ENCODE measurements at regions not wholly inside any gene's neighbourhood (a gene's known extent, or its start where the extent isn't known, plus 50 kb on each side); places are given as distances from the start of the nearest gene placed in this dataset.

- no peak for DNase-seq (ENCODE audit: low spot score)
These were observed 93.6 kb upstream of the ZNF507 start for GRCh38 chr19:32251634-32252332.

GRCh38 chr19:32252333-32252669, 93.1 kb upstream of the ZNF507 start:
- DNase-seq (ENCODE audit: low spot score): no peak

DNA sequence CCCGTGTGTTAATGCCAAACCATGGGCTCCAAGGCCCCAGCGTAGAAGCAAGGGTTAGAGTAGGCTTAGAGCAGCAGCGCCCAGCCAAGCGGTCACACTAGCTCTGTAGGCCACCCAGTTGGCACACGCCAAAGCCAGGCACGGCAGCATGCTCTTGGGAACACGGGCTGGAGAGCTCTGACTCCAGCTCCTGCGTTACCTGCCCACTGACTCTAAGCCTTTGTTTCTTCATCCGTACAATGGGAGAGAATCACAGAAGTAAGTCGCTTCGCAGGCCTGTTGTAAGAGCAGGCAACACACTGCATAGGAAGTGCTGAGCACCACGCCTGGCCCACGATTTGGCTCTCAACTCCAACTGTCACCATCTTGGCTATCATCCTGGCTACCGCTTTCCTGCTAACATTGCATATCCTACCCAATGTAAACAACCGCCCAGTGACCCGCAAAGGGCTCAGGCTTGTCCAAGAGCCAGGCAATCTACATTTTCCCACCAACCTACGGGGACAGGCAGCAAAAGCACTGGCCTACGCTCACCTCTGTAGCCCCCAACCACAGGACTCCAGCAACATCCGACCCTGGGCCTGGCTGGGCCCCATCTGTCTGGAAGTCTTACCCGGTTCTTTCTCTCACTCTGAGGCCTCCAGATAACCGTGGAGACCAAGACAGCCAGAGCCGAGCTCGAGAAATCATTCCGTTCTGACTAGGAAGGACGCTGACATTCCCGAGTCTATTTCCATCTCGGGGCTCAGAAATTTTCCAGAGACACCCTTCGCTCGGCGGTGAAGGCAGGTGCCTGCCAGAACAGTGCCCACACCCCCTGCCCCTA, 91.5 kb upstream of the ZNF507 start:
- no peak for DNase-seq (ENCODE audit: low spot score)

- DNase-seq (ENCODE audit: low spot score): no peak
These were observed 90.9 kb upstream of the ZNF507 start for GRCh38 chr19:32254509-32254890.

DNA sequence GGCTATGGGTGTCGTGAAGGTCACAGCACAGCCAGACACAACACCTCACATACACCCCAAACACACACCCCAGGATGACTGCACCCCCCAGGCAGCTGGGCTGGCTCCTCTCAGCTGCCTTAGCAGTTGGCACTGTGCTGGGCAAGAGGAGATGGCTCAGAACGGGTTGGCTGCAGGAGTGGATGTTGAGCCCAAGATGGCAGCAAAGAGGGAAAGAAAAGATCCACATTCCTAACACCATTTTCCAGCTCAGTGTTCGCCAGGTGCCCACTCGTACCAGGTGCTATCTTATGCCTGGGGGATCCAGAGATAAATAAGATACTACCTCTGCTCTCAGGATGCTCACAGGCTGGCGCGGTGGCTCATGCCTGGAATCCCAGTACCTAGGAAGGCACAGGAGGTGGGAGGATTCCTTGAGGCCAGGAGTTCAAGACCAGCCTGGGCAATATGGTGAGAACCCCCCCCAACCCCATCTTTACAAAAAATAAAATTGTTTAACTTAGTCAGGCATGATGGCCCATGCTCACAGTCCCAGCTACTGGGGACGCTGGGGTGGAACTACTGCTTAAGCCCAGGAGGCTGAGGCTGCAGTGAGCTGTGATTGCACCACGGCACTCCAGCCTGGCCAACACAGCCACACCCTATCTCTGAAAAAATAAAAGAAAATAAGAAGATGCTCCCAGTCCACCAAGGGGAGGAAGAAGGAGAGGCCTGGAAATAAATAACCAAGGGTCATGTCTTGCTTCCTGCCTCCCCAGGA, 89.7 kb upstream of the ZNF507 start:
- no peak for DNase-seq (ENCODE audit: low spot score)

- DNase-seq (ENCODE audit: low spot score): no peak
These were observed 89.0 kb upstream of the ZNF507 start for GRCh38 chr19:32256341-32256975.

- no peak for DNase-seq (ENCODE audit: low spot score)
These were observed 87.9 kb upstream of the ZNF507 start for GRCh38 chr19:32257326-32258073.

DNA sequence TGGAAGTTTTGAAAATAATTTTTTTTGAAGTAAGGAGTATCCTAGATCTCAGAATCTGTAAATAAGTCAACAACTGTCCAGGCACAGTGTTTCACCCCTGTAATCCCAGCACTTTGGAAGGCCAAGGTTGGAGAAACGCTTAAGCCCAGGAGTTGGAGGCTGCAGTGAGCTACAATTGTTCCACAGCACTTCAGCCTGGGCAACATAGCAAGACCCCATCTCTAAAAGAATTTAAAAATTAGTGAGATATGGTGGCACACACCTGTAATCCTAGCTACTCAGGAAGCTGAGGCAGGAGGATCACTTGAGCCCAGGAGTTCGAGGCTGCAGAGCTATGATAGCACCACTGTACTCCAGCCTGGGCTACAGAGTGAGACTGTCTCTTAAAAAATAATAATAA, 87.2 kb upstream of the ZNF507 start:
- no peak for DNase-seq (ENCODE audit: low spot score)

DNA sequence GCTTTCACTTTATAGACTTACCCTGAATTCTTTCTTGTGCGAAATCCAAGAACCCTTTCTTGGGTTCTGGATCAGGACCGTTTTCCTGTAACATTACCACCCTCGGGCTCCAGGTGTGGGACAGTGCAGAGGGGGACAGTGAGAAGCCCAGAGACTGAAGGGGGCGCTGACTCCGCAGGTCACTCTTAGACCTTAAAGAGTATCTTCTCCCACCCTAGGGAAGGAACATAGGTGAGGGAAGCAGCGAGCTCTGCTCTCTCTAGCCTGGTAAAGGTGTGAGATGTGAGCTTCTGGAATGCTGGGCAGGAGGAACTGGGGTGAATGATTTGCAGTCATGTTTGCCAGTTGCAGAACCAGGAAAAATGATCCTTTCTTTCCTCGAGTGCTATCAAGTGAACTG, 80.8 kb upstream of the ZNF507 start:
- DNase-seq (ENCODE audit: low spot score): no peak

DNA sequence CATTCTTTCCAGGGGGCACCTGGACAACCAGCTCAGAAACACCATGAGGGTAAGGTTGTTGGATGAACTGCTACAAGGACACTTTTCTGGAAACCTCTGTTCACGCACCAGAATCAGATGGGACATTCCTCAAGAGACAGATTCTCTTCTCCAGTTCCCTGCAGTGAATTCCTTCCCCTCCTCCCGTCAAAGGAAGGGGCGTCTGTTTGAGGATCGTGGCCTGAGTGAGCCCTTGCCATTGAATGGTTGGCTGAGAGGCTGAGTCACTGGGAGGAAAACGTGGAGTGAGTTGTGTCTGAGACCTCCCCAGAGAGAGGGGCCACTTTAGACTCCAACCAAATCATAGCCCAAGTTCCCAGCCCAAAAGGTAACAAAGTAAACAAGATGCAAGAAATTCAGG, 79.4 kb upstream of the ZNF507 start:
- DNase-seq (ENCODE audit: low spot score): no peak

DNA sequence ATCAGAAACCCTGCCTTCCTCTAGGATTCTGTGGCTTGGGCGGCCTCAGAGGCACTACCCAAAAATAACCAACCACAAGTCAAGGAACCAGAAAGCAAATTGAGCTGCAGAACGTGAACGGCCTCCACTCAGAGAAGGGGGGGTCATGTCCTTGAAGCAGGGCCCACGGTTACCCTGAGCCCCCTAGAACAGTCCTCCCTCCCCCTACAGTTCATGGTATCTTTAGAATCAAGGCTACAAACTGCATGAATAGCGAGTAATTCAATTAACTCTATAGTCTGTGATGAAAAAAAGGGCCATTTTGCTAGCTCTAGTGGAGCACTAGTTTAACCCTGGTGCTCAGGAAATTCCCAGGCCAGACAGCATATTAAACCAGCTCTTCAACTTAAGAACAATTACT, 79.0 kb upstream of the ZNF507 start:
- no peak for DNase-seq (ENCODE audit: low spot score)

DNA sequence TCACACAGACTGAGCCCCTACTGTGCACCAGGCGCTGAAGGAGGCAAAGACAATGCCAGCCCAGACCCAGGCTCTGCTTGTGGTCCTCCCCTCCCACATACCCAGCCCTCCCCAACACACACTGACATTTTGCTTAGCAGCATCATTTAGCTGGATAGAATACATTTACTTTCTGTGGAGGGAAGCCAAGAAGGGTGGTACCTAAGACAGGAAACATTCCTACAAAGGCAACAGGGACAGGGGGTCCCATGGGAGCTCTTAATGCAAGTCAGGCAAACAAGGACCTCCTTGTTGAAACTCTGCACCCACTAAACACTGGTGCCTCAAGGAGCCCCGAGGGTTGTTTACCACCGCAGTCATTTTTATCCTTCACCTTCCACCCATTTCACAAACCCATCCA, 77.0 kb upstream of the ZNF507 start:
- no peak for DNase-seq (ENCODE audit: low spot score)

- no peak for DNase-seq (ENCODE audit: low spot score)
These were observed 75.6 kb upstream of the ZNF507 start for GRCh38 chr19:32269831-32270230.

DNA sequence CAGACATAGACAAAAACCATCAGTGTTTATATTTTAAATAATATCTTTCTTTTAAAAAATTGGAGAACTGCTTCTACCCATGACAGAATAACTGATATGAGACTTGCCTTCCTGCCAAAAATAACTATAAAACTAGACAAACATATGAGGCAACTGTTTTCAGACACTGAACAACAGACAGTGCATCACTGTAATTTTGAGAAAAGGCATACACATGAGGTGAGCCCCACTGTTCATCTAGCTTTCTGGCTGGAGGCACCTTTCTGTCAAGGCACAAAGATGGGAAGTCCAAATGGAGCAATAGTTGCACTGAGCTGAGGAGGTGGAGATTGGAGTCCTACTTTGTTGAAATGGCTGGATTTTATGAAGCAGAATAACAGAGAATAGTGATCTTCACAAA, 71.9 kb upstream of the ZNF507 start:
- no peak for DNase-seq (ENCODE audit: low spot score)

DNA sequence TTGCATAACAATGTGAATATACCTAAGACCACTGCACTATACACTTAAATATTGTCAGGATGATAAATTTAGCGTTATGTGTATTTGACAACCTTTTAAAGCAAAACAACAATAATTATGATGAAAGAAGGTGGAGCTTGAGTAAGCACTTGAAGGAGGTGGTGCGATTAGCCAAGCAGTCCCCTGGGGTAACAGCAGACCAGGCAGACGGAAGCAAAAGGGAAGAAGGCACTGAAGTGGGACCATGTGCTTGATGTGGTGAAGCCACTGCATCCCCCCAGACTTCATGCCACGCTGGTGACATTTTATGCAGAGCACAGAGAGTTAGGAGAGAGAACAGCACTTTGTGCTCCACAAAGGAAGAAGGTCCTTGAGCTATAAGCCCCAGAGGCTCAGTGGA, 58.3 kb upstream of the ZNF507 start:
- no peak for DNase-seq (ENCODE audit: low spot score)

DNA sequence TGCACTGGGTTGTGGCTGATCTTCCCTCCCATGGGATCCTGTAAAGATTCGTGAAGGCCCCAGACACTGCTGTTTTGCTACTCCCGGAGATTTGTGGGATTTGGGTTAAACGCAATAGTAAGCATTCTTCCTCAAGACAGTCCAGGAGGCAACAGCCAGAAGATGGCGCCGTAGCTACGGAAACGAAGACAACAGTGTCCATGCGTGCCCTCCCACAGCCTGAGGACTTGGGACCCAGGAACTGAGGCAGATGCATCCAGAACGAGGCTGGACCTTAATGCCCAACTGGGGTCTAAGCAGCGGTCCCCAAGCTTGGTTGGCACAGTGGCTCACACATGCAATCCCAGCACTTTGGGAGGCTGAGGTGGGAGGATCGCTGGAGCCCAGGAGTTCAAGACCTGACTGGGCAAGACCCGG, 57.6 kb upstream of the ZNF507 start:
- peak; percentile 75 for DNase-seq (ENCODE audit: low spot score)

GRCh38 chr19:32289566-32290210, 55.7 kb upstream of the ZNF507 start:
- DNase-seq (ENCODE audit: low spot score): no peak

- no peak for DNase-seq (ENCODE audit: low spot score)
These were observed 53.5 kb upstream of the ZNF507 start for GRCh38 chr19:32291876-32292275.

DNA sequence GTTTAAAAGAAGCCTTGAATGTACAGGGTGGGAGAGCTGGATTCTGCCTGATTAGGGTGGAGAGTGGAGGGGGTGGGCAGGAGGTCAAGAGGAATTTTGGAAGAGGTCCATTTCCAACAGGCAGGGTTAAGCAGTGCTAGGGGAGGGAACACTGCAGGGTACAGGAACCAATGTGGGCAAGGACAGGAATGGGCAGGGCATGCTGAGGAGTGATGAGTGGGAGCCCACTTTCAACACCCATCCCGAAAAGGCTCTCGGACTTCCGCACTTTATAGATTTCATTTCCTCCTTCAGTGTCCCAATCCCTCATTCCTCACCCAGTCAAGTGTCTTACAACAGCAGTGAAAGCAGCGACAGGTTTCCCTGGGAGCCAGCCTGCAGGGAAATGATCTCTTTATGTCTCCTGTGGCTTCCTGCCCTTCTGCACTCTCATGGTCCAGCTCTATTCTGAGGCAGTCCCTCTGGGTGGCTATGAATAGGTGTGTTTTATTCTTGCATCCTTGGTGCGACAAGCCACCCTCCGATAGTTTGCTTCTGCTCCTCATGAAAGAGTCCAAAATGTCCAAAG, 50.5 kb upstream of the ZNF507 start:
- DNase-seq (ENCODE audit: low spot score): no peak

Measured in GM03348 (cell line).